HG03442 (cell line): ENCODE measurements at regions not wholly inside any gene's neighbourhood (a gene's known extent, or its start where the extent isn't known, plus 50 kb on each side); places are given as distances from the start of the nearest gene placed in this dataset.
"Not testable (repeated sequence)": the region's sequence is repeated elsewhere in the genome, so short reads cannot be mapped to it uniquely, and the experiment has no call there.

Experiments
- ATAC-seq: cut with Tn5 transposase; IDR thresholded peaks from one replicate; pipeline ENCODE4 v1.9.1; 2021; ENCODE audit warnings: mild to moderate bottlenecking, moderate library complexity; ENCODE audit not compliant: unreplicated experiment

GRCh38 chr3:71994906-71995305, 210.0 kb upstream of the PROK2 start:
- ATAC-seq: no peak

GRCh38 chr3:71994203-71994602, 209.3 kb upstream of the PROK2 start:
- no peak for ATAC-seq

- ATAC-seq: no peak
These were observed 206.7 kb upstream of the PROK2 start for GRCh38 chr3:71991681-71992080.

- no peak for ATAC-seq
These were observed 206.1 kb upstream of the PROK2 start for GRCh38 chr3:71991046-71991445.

GRCh38 chr3:71990545-71990944, 205.6 kb upstream of the PROK2 start:
- ATAC-seq: no peak

GRCh38 chr3:71989165-71989564, 204.2 kb upstream of the PROK2 start:
- ATAC-seq: no peak

GRCh38 chr3:71987828-71988227, 202.9 kb upstream of the PROK2 start:
- ATAC-seq: no peak

GRCh38 chr3:71987089-71987735, 202.3 kb upstream of the PROK2 start:
- ATAC-seq: no peak

GRCh38 chr3:71986606-71987005, 201.7 kb upstream of the PROK2 start:
- no peak for ATAC-seq

- ATAC-seq: peak; percentile 91
These were observed 200.1 kb upstream of the PROK2 start for GRCh38 chr3:71984843-71985613.

- ATAC-seq: no peak
These were observed 198.7 kb upstream of the PROK2 start for GRCh38 chr3:71983694-71984093.

- ATAC-seq: not testable (repeated sequence)
These were observed 197.7 kb upstream of the PROK2 start for GRCh38 chr3:71982506-71983258.

GRCh38 chr3:71979175-71979574, 194.2 kb upstream of the PROK2 start:
- ATAC-seq: no peak

GRCh38 chr3:71978150-71978721, 193.3 kb upstream of the PROK2 start:
- peak; percentile 88 for ATAC-seq

- ATAC-seq: no peak
These were observed 192.6 kb upstream of the PROK2 start for GRCh38 chr3:71977525-71977924.

GRCh38 chr3:71975573-71975972, 190.6 kb upstream of the PROK2 start:
- ATAC-seq: no peak

GRCh38 chr3:71974786-71975185, 189.8 kb upstream of the PROK2 start:
- ATAC-seq: no peak

- no peak for ATAC-seq
These were observed 188.5 kb upstream of the PROK2 start for GRCh38 chr3:71973274-71974030.

GRCh38 chr3:71972031-71972430, 187.1 kb upstream of the PROK2 start:
- no peak for ATAC-seq

GRCh38 chr3:71968544-71968943, 183.6 kb upstream of the PROK2 start:
- no peak for ATAC-seq

GRCh38 chr3:71966185-71966584, 181.2 kb upstream of the PROK2 start:
- ATAC-seq: no peak
